ENCODE measurements at regions not wholly inside any gene's neighbourhood (a gene's known extent, or its start where the extent isn't known, plus 50 kb on each side); places are given as distances from the start of the nearest gene placed in this dataset.

- TF ChIP-seq, protein P1, sequence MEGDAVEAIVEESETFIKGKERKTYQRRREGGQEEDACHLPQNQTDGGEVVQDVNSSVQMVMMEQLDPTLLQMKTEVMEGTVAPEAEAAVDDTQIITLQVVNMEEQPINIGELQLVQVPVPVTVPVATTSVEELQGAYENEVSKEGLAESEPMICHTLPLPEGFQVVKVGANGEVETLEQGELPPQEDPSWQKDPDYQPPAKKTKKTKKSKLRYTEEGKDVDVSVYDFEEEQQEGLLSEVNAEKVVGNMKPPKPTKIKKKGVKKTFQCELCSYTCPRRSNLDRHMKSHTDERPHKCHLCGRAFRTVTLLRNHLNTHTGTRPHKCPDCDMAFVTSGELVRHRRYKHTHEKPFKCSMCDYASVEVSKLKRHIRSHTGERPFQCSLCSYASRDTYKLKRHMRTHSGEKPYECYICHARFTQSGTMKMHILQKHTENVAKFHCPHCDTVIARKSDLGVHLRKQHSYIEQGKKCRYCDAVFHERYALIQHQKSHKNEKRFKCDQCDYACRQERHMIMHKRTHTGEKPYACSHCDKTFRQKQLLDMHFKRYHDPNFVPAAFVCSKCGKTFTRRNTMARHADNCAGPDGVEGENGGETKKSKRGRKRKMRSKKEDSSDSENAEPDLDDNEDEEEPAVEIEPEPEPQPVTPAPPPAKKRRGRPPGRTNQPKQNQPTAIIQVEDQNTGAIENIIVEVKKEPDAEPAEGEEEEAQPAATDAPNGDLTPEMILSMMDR (IDR thresholded peaks at IDR 0.05), result no peak
- no peak for TF ChIP-seq PBX3 (IDR thresholded peaks at IDR 0.05)
- no peak for TF ChIP-seq SIN3A (IDR thresholded peaks at IDR 0.05; ENCODE audit: borderline replicate concordance, low read depth, low read length)
- no peak for TF ChIP-seq FOXJ3 (CRISPR knock-in tag; IDR thresholded peaks at IDR 0.05)
- TF ChIP-seq, protein P2, sequence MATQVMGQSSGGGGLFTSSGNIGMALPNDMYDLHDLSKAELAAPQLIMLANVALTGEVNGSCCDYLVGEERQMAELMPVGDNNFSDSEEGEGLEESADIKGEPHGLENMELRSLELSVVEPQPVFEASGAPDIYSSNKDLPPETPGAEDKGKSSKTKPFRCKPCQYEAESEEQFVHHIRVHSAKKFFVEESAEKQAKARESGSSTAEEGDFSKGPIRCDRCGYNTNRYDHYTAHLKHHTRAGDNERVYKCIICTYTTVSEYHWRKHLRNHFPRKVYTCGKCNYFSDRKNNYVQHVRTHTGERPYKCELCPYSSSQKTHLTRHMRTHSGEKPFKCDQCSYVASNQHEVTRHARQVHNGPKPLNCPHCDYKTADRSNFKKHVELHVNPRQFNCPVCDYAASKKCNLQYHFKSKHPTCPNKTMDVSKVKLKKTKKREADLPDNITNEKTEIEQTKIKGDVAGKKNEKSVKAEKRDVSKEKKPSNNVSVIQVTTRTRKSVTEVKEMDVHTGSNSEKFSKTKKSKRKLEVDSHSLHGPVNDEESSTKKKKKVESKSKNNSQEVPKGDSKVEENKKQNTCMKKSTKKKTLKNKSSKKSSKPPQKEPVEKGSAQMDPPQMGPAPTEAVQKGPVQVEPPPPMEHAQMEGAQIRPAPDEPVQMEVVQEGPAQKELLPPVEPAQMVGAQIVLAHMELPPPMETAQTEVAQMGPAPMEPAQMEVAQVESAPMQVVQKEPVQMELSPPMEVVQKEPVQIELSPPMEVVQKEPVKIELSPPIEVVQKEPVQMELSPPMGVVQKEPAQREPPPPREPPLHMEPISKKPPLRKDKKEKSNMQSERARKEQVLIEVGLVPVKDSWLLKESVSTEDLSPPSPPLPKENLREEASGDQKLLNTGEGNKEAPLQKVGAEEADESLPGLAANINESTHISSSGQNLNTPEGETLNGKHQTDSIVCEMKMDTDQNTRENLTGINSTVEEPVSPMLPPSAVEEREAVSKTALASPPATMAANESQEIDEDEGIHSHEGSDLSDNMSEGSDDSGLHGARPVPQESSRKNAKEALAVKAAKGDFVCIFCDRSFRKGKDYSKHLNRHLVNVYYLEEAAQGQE (IDR thresholded peaks at IDR 0.05; ENCODE audit: low read depth, low read length), result no peak
- no peak for TF ChIP-seq TAF1 (IDR thresholded peaks at IDR 0.05; ENCODE audit: borderline replicate concordance, low read depth, low read length)
- TF ChIP-seq RCOR1 (IDR thresholded peaks at IDR 0.05; ENCODE audit: low read length), result no peak
- TF ChIP-seq FOXM1 (IDR thresholded peaks at IDR 0.05; ENCODE audit: low read depth), result no peak
- TF ChIP-seq NFIC (IDR thresholded peaks at IDR 0.05; ENCODE audit: borderline replicate concordance), result no peak
- TF ChIP-seq, protein P3, sequence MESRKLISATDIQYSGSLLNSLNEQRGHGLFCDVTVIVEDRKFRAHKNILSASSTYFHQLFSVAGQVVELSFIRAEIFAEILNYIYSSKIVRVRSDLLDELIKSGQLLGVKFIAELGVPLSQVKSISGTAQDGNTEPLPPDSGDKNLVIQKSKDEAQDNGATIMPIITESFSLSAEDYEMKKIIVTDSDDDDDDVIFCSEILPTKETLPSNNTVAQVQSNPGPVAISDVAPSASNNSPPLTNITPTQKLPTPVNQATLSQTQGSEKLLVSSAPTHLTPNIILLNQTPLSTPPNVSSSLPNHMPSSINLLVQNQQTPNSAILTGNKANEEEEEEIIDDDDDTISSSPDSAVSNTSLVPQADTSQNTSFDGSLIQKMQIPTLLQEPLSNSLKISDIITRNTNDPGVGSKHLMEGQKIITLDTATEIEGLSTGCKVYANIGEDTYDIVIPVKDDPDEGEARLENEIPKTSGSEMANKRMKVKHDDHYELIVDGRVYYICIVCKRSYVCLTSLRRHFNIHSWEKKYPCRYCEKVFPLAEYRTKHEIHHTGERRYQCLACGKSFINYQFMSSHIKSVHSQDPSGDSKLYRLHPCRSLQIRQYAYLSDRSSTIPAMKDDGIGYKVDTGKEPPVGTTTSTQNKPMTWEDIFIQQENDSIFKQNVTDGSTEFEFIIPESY (IDR thresholded peaks at IDR 0.05; ENCODE audit: borderline replicate concordance, low read depth), result no peak
- no peak for TF ChIP-seq EP300 (IDR thresholded peaks at IDR 0.05; ENCODE audit: borderline replicate concordance in 1 of 2, low read depth in 1 of 2, low read length in 1 of 2)
- no peak for TF ChIP-seq POLR2AphosphoS5 (IDR thresholded peaks at IDR 0.05; ENCODE audit: low read depth, low read length)
- TF ChIP-seq YY1 (IDR thresholded peaks at IDR 0.05; ENCODE audit: low read depth), result no peak
- no peak for TF ChIP-seq GABPA (IDR thresholded peaks at IDR 0.05; ENCODE audit: low read depth)
These were observed 89.5 kb downstream of the ZNF92 start for GRCh38 chr7:65463184-65463583.

Measured in SK-N-SH (cell line).